BLaER1 (cell line): ENCODE measurements at regions not wholly inside any gene's neighbourhood (a gene's known extent, or its start where the extent isn't known, plus 50 kb on each side); places are given as distances from the start of the nearest gene placed in this dataset.

ENCODE experiments used
- H3K27ac ChIP-seq: shearing (Covaris generic); formaldehyde crosslinking; 2 replicates; pipeline ENCODE4 v1.8.1; 2022
- H3K27me3 ChIP-seq: shearing (Covaris generic); formaldehyde crosslinking; 2 replicates; pipeline ENCODE4 v1.8.1; 2022
- H3K36me3 ChIP-seq: shearing (Covaris generic); formaldehyde crosslinking; 2 replicates; pipeline ENCODE4 v1.8.1; 2022
- H3K4me1 ChIP-seq: shearing (Covaris generic); formaldehyde crosslinking; 2 replicates; pipeline ENCODE4 v1.8.1; 2022
- H3K4me2 ChIP-seq: shearing (Covaris generic); formaldehyde crosslinking; 2 replicates; pipeline ENCODE4 v1.8.1; 2022
- H3K4me3 ChIP-seq: shearing (Covaris generic); formaldehyde crosslinking; 2 replicates; pipeline ENCODE4 v1.8.1; 2022
- H3K9ac ChIP-seq: shearing (Covaris generic); formaldehyde crosslinking; 2 replicates; pipeline ENCODE4 v1.8.1; 2022
- H3K9me3 ChIP-seq: shearing (Covaris generic); formaldehyde crosslinking; 2 replicates; pipeline ENCODE4 v1.8.1; 2022
- H4K20me1 ChIP-seq: shearing (Covaris generic); formaldehyde crosslinking; 2 replicates; pipeline ENCODE4 v1.8.1; 2022
- Cebpa-rat ChIP-seq: shearing (Covaris generic); IDR thresholded peaks from 2 replicates; pipeline ENCODE4 v1.8.1; 2022

DNA sequence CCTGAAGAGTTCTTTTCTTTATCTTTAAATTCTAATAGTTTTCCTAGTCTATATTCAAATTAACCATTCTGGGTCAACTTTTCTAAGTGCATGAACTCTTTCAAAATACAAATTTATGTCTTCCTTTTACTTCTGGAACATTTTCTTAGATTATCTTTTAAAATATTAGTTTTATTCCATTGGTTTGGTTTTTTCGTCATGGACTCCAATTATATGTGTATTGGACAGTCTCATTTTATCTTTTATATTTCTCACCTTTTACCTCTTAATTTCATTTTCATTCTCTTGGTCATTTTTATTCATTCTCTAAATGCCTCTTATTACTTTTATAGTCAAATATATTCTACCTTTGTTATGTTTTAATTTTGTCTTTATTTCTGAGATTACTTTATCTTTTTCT lies 356.7 kb upstream of the MMS22L start:
- Histone ChIP-seq H4K20me1 (no peaks in the 10 kb centered on the region), H3K9me3 (peaks cover 11% of the 10 kb centered on the region), H3K4me3 (no peak overlapping the region), H3K4me2 (no peak overlapping the region), H3K36me3 (no peaks in the 10 kb centered on the region), H3K27ac (no peak overlapping the region), H3K27me3 (no peaks in the 10 kb centered on the region), H3K9ac (no peak overlapping the region), H3K4me1 (no peaks in the 10 kb centered on the region)
- TF ChIP-seq Cebpa-rat = no peak

DNA sequence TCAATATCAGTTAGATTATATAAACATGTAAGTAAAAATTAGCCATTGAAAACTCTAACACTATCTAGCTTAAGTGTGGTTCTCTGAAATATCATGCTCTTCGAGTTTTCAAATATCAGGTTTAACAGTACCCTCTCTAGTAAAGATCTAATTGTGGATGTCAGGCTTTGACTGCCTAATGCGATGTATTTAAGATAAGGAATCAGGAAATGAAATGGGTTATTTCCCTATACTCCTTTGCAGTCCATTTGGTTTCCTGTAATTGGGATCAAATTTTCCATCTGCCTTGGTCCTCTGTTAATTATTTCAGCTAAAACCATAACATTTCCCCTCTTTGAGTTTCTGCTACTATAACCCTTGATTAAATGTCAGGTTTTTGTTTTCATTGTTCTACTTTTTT lies 361.3 kb upstream of the MMS22L start:
- H3K9me3 ChIP-seq = 0 out of 2 replicates have a peak, but pooled peaks cover 3% of the 10 kb centered on the region
- no peak overlapping the region for H3K4me3 ChIP-seq
- no peak overlapping the region for H3K27ac ChIP-seq
- TF ChIP-seq Cebpa-rat = no peak
- no peaks in the 10 kb centered on the region for H4K20me1 ChIP-seq
- no peaks in the 10 kb centered on the region for H3K36me3 ChIP-seq
- H3K27me3 ChIP-seq = no peaks in the 10 kb centered on the region
- no peak overlapping the region for H3K4me2 ChIP-seq
- no peak overlapping the region for H3K9ac ChIP-seq
- no peaks in the 10 kb centered on the region for H3K4me1 ChIP-seq

GRCh38 chr6:97645757-97646156 lies 362.7 kb upstream of the MMS22L start:
- Histone ChIP-seq H3K9ac (no peak overlapping the region), H3K4me1 (no peaks in the 10 kb centered on the region), H3K4me3 (no peak overlapping the region), H3K27ac (no peak overlapping the region), H3K9me3 (no peaks in the 10 kb centered on the region), H4K20me1 (no peaks in the 10 kb centered on the region), H3K36me3 (no peaks in the 10 kb centered on the region), H3K27me3 (no peaks in the 10 kb centered on the region), H3K4me2 (no peak overlapping the region)
- TF ChIP-seq Cebpa-rat = no peak

DNA sequence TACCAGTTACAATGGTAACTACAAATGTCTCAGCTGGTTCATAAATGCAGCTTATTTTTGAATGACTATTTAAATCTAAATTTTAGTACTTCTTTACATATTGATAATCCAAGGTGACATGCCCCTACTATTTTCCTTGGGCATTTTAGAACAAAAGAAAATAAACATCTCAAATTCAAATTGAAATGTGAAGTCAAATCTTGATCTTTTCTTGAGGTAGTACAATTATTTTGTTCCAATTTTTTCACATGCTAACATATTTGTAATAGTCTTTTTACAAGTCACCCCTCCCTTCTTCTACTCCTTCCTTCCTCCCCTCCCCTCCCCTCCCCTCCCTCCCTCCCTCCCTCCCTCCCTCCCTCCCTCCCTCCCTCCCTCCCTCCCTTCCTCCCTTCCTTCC lies 370.1 kb upstream of the MMS22L start:
- Histone ChIP-seq H3K9ac (no peak overlapping the region), H3K4me2 (no peak overlapping the region), H3K9me3 (no peaks in the 10 kb centered on the region), H3K4me1 (no peaks in the 10 kb centered on the region), H3K27ac (no peak overlapping the region), H3K27me3 (no peaks in the 10 kb centered on the region), H4K20me1 (no peaks in the 10 kb centered on the region), H3K4me3 (no peak overlapping the region), H3K36me3 (no peaks in the 10 kb centered on the region)
- TF ChIP-seq Cebpa-rat = no peak

- no peak for TF ChIP-seq Cebpa-rat
- Histone ChIP-seq H3K27me3 (no peaks in the 10 kb centered on the region), H4K20me1 (no peaks in the 10 kb centered on the region), H3K4me3 (no peak overlapping the region), H3K4me2 (no peak overlapping the region), H3K36me3 (no peaks in the 10 kb centered on the region), H3K9ac (no peak overlapping the region), H3K27ac (no peak overlapping the region), H3K4me1 (no peaks in the 10 kb centered on the region), H3K9me3 (no peaks in the 10 kb centered on the region)
These were observed 370.5 kb upstream of the MMS22L start for GRCh38 chr6:97653517-97653916.

DNA sequence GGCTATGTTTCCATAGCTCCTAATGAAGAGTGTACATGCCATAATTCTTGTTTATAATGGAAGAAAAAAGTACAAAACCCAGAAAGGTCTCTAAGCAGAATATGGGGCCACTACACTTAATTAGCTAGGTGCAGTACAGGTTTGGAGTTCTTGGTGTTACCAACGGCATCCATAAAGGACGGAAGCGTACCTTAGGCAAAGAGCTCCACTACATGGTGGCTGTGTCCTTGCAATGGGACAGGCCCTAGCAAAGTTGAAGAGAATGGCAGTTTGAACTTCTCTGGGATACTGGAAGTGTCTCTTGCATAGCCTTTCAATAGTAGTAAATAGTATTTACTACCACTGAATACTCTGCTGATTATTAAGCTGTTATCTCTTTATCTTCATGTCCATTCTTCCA lies 371.7 kb upstream of the MMS22L start:
- Histone ChIP-seq H3K27ac (no peak overlapping the region), H3K27me3 (no peaks in the 10 kb centered on the region), H3K36me3 (no peaks in the 10 kb centered on the region), H4K20me1 (no peaks in the 10 kb centered on the region), H3K9ac (no peak overlapping the region), H3K4me2 (no peak overlapping the region), H3K9me3 (no peaks in the 10 kb centered on the region), H3K4me1 (no peaks in the 10 kb centered on the region), H3K4me3 (no peak overlapping the region)
- no peak for TF ChIP-seq Cebpa-rat

DNA sequence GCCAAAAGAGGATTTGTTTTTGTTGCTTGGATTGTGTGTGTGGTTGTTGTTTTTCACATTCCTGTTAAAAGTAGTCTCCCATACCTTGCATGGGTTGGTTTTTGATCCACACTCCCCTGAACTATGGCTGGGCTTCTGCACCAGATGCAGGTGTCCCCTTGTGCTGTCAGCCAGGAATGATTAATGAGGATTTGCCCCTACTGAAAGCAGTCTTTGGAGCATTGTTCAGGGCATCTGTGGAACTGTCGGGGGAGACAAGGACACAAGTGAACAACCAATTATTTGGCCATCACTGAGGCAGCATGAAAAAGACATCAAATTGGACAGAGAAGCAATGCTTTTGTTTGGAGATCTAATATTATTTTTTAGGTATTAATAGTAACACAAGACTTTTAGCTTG lies 373.2 kb upstream of the MMS22L start:
- Histone ChIP-seq H3K9me3 (no peaks in the 10 kb centered on the region), H3K4me3 (no peak overlapping the region), H3K36me3 (no peaks in the 10 kb centered on the region), H3K4me2 (no peak overlapping the region), H4K20me1 (no peaks in the 10 kb centered on the region), H3K4me1 (no peaks in the 10 kb centered on the region), H3K27ac (no peak overlapping the region), H3K9ac (no peak overlapping the region), H3K27me3 (no peaks in the 10 kb centered on the region)
- no peak for TF ChIP-seq Cebpa-rat

- Histone ChIP-seq H4K20me1 (no peaks in the 10 kb centered on the region), H3K4me1 (no peaks in the 10 kb centered on the region), H3K4me3 (no peak overlapping the region), H3K9ac (no peak overlapping the region), H3K27ac (no peak overlapping the region), H3K27me3 (no peaks in the 10 kb centered on the region), H3K9me3 (no peaks in the 10 kb centered on the region), H3K36me3 (no peaks in the 10 kb centered on the region), H3K4me2 (no peak overlapping the region)
- no peak for TF ChIP-seq Cebpa-rat
These were observed 373.8 kb upstream of the MMS22L start for GRCh38 chr6:97656706-97657350.

DNA sequence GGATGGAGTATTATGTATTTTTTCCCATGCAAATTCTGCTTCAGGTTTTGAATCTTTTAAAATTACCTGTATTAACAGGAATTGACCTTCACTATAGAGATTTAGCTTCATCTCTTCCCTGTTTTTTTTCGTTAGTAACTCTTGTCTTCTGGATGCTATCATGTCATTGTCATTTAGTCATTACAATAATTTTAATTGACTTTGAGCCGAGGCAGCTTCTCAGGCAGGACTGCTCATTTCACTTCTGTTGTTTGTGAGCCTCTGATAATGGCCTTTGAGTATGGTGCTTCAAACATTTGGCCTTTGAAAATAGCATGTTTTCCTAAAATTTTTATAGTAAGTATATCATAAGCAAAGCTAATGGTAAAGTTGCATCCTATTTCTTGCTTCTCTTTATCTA lies 375.1 kb upstream of the MMS22L start:
- Histone ChIP-seq H3K36me3 (no peaks in the 10 kb centered on the region), H3K9ac (no peak overlapping the region), H3K4me1 (no peaks in the 10 kb centered on the region), H3K27me3 (no peaks in the 10 kb centered on the region), H3K9me3 (no peaks in the 10 kb centered on the region), H3K4me3 (no peak overlapping the region), H3K27ac (no peak overlapping the region), H4K20me1 (no peaks in the 10 kb centered on the region), H3K4me2 (no peak overlapping the region)
- no peak for TF ChIP-seq Cebpa-rat

DNA sequence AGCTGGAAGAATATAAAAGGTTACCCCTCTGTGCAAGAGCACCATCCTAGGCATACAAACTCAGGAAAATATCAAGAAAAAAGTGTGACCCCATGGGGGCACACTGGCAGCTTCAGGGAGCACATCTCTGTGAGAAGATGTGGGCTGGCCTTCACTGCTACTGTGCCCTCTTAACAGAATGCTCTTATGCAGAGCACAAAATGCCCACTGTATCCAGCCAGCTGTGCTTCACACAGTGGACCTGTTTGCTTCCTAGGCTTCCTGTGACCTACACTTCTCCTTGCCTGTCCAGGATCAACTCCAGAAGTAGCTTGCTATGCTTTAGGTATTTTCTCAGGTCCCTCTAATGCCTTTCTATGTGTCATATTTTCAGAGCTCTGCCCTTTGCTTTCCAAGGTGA lies 380.2 kb upstream of the MMS22L start:
- Histone ChIP-seq H3K9ac (no peak overlapping the region), H3K4me1 (peaks cover 6% of the 10 kb centered on the region), H3K4me2 (no peak overlapping the region), H4K20me1 (no peaks in the 10 kb centered on the region), H3K36me3 (no peaks in the 10 kb centered on the region), H3K9me3 (no peaks in the 10 kb centered on the region), H3K4me3 (no peak overlapping the region), H3K27me3 (no peaks in the 10 kb centered on the region), H3K27ac (no peak overlapping the region)
- no peak for TF ChIP-seq Cebpa-rat

- Histone ChIP-seq H3K9ac (no peak overlapping the region), H4K20me1 (no peaks in the 10 kb centered on the region), H3K4me1 (peaks cover 25% of the 10 kb centered on the region), H3K9me3 (no peaks in the 10 kb centered on the region), H3K4me2 (no peak overlapping the region), H3K27ac (no peak overlapping the region), H3K27me3 (no peaks in the 10 kb centered on the region), H3K4me3 (no peak overlapping the region), H3K36me3 (no peaks in the 10 kb centered on the region)
- TF ChIP-seq Cebpa-rat = no peak
These were observed 382.4 kb upstream of the MMS22L start for GRCh38 chr6:97665446-97665845.
